Erythroblast (primary cell): ENCODE measurements at regions not wholly inside any gene's neighbourhood (a gene's known extent, or its start where the extent isn't known, plus 50 kb on each side); places are given as distances from the start of the nearest gene placed in this dataset.

Source experiments
- GATA1 ChIP-seq: IDR thresholded peaks from 2 replicates; pipeline ENCODE4 v1.6.1; 2011; ENCODE audit warnings: low read depth, mild to moderate bottlenecking, control low read depth, low read length, moderate library complexity
- POLR2A ChIP-seq: IDR thresholded peaks from 2 replicates; pipeline ENCODE4 v1.6.1; 2011; ENCODE audit warnings: mild to moderate bottlenecking, low read length

DNA sequence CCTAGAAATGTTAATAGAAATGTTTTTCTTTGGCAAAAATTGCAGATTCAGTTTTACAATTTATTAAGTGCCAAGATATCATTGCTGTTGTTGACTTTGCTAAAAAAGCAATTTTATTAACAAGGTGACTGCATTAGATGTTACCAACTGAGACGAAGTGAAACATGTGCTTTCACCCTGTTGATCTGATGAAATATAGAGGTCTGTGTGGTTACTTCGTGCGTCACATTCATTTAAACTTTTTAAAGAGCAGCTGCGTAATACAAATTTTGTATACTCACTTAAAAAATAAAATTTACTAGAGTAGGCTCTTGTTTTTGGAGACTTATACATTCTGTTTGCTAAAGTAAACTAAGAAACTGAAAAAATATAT, 465.7 kb downstream of the USP25 start:
- TF ChIP-seq POLR2A (no peak), GATA1 (no peak)
